GM13977 (cell line): ENCODE measurements at regions not wholly inside any gene's neighbourhood (a gene's known extent, or its start where the extent isn't known, plus 50 kb on each side); places are given as distances from the start of the nearest gene placed in this dataset.

Experiments used
- DNase-seq: peaks from one replicate; pipeline ENCODE4 v3.0.0; 2012; ENCODE audit warnings: low spot score
- CTCF ChIP-seq: IDR thresholded peaks from 2 replicates; pipeline ENCODE4 v1.5.1; 2012; ENCODE audit warnings: mild to moderate bottlenecking, control low read depth; ENCODE audit not compliant: insufficient read depth; ENCODE audit errors: extremely low read depth, missing control alignments
- in situ Hi-C: fragments of 300-500 bp; cut with MboI; formaldehyde crosslinking; loops from one replicate; pipeline ENCODE4 v1.12.0; 2022; ENCODE audit warnings: low sequenced_read_pairs, low pct_unique_long_range_greater_than_20kb, mixed read lengths, inconsistent platforms; ENCODE audit not compliant: unreplicated experiment

GRCh38 chr14:61219256-61219655 is 61.9 kb downstream of the TMEM30B start:
- no peak for TF ChIP-seq CTCF
- no peak for DNase-seq
- in situ Hi-C loops = no loop called here

- in situ Hi-C loops = no loop called here
- DNase-seq = no peak
- TF ChIP-seq CTCF = no peak
These were observed 62.4 kb downstream of the TMEM30B start for GRCh38 chr14:61218767-61219166.

GRCh38 chr14:61218157-61218556 is 63.0 kb downstream of the TMEM30B start:
- in situ Hi-C loops = no loop called here
- DNase-seq = no peak
- no peak for TF ChIP-seq CTCF

- in situ Hi-C loops = no loop called here
- TF ChIP-seq CTCF = no peak
- DNase-seq = no peak
These were observed 63.6 kb downstream of the TMEM30B start for GRCh38 chr14:61217516-61217915.

GRCh38 chr14:61215222-61216020 is 65.7 kb downstream of the TMEM30B start:
- DNase-seq = no peak
- TF ChIP-seq CTCF = no peak

GRCh38 chr14:61213920-61214319 is 67.2 kb downstream of the TMEM30B start:
- no peak for TF ChIP-seq CTCF
- DNase-seq = no peak
- in situ Hi-C loops = no loop called here

More at GRCh38 chr14:61215222-61216020, 65.7 kb downstream of the TMEM30B start:
- in situ Hi-C loops = no loop called here
